ENCODE measurements at regions not wholly inside any gene's neighbourhood (a gene's known extent, or its start where the extent isn't known, plus 50 kb on each side); places are given as distances from the start of the nearest gene placed in this dataset.

GRCh38 chr21:29228306-29228705, 70.4 kb upstream of the BACH1 start:
- Mint-ChIP-seq H3K36me3 (ENCODE audit: low read depth) (no peaks in the 10 kb centered on the region), H3K27me3 (peaks cover 4% of the 10 kb centered on the region), H3K9me3 (peaks cover 3% of the 10 kb centered on the region), H3K4me1 (peaks cover 28% of the 10 kb centered on the region), H3K27ac (no peak overlapping the region), H3K4me3 (no peak overlapping the region)
- DNase-seq = no peak
- CTCF ChIA-PET = interaction anchor here (0.8 kb wide), 2 partner anchors 17 to 151 kb away, joined by 3 read pairs; no protein-coding TSS in a partner anchor
- POLR2A ChIA-PET = no interaction called here

- Mint-ChIP-seq H3K4me3 (no peak overlapping the region), H3K4me1 (peaks cover 38% of the 10 kb centered on the region), H3K36me3 (ENCODE audit: low read depth) (no peaks in the 10 kb centered on the region), H3K27ac (no peak overlapping the region), H3K27me3 (peaks cover 4% of the 10 kb centered on the region), H3K9me3 (no peaks in the 10 kb centered on the region)
- ChIA-PET CTCF (interaction anchor here (1.0 kb wide), 1 partner anchor 146 kb away, joined by 3 read pairs; no protein-coding TSS in a partner anchor), POLR2A (interaction anchor here (0.6 kb wide), 1 partner anchor 32 kb away, joined by 5 read pairs; no protein-coding TSS in a partner anchor)
- no peak for DNase-seq
These were observed 68.0 kb upstream of the BACH1 start for GRCh38 chr21:29230551-29231261.

GRCh38 chr21:29231756-29232529, 66.8 kb upstream of the BACH1 start:
- CTCF ChIA-PET = interaction anchor here (1.0 kb wide), 1 partner anchor 145 kb away, joined by 3 read pairs; no protein-coding TSS in a partner anchor
- Mint-ChIP-seq H3K27me3 (peaks cover 3% of the 10 kb centered on the region), H3K4me3 (no peak overlapping the region), H3K4me1 (peaks cover 44% of the 10 kb centered on the region), H3K9me3 (no peaks in the 10 kb centered on the region), H3K27ac (no peak overlapping the region), H3K36me3 (ENCODE audit: low read depth) (no peaks in the 10 kb centered on the region)
- POLR2A ChIA-PET = no interaction called here
- DNase-seq = no peak

GRCh38 chr21:29232530-29233255, 66.0 kb upstream of the BACH1 start:
- CTCF ChIA-PET = interaction anchor here (0.6 to 1.6 kb wide), 2 partner anchors 8 to 675 kb away, joined by 3 to 6 read pairs; no protein-coding TSS in a partner anchor
- H3K36me3 Mint-ChIP-seq (ENCODE audit: low read depth) = no peaks in the 10 kb centered on the region
- H3K27me3 Mint-ChIP-seq = no peaks in the 10 kb centered on the region
- DNase-seq = no peak
- peaks cover 44% of the 10 kb centered on the region for H3K4me1 Mint-ChIP-seq
- no peak overlapping the region for H3K4me3 Mint-ChIP-seq
- POLR2A ChIA-PET = no interaction called here
- no peak overlapping the region for H3K27ac Mint-ChIP-seq
- no peaks in the 10 kb centered on the region for H3K9me3 Mint-ChIP-seq

GRCh38 chr21:29233256-29233546, 65.5 kb upstream of the BACH1 start:
- Mint-ChIP-seq H3K4me1 (peaks cover 40% of the 10 kb centered on the region), H3K36me3 (ENCODE audit: low read depth) (no peaks in the 10 kb centered on the region), H3K9me3 (no peaks in the 10 kb centered on the region), H3K27ac (peak overlapping the region; percentile 3), H3K4me3 (no peak overlapping the region), H3K27me3 (no peaks in the 10 kb centered on the region)
- ChIA-PET CTCF (interaction anchor here (0.6 to 1.7 kb wide), 3 partner anchors 9 to 675 kb away, joined by 3 to 6 read pairs (median 4); no protein-coding TSS in a partner anchor), POLR2A (interaction anchor here (1.0 kb wide), 1 partner anchor 24 kb away, joined by 3 read pairs; no protein-coding TSS in a partner anchor)
- no peak for DNase-seq

GRCh38 chr21:29233611-29234540, 64.8 kb upstream of the BACH1 start:
- Mint-ChIP-seq H3K27me3 (no peaks in the 10 kb centered on the region), H3K9me3 (no peaks in the 10 kb centered on the region), H3K27ac (no peak overlapping the region), H3K36me3 (ENCODE audit: low read depth) (no peaks in the 10 kb centered on the region), H3K4me1 (peaks cover 36% of the 10 kb centered on the region), H3K4me3 (no peak overlapping the region)
- ChIA-PET POLR2A (interaction anchor here (1.0 kb wide), 1 partner anchor 25 kb away, joined by 3 read pairs; no protein-coding TSS in a partner anchor), CTCF (interaction anchor here (1.5 to 1.7 kb wide), 3 partner anchors 9 to 136 kb away, joined by 4 to 6 read pairs (median 5); no protein-coding TSS in a partner anchor)
- no peak for DNase-seq

GRCh38 chr21:29235714-29236197, 63.0 kb upstream of the BACH1 start:
- H3K36me3 Mint-ChIP-seq (ENCODE audit: low read depth) = no peaks in the 10 kb centered on the region
- ChIA-PET CTCF (no interaction called here), POLR2A (no interaction called here)
- H3K9me3 Mint-ChIP-seq = peaks cover 5% of the 10 kb centered on the region
- no peak for DNase-seq
- H3K27me3 Mint-ChIP-seq = no peaks in the 10 kb centered on the region
- H3K27ac Mint-ChIP-seq = no peak overlapping the region
- no peak overlapping the region for H3K4me3 Mint-ChIP-seq
- peaks cover 36% of the 10 kb centered on the region for H3K4me1 Mint-ChIP-seq

- CTCF ChIA-PET = no interaction called here
- H3K9me3 Mint-ChIP-seq = peaks cover 5% of the 10 kb centered on the region
- no peak for DNase-seq
- no peaks in the 10 kb centered on the region for H3K36me3 Mint-ChIP-seq (ENCODE audit: low read depth)
- H3K4me3 Mint-ChIP-seq = no peak overlapping the region
- no peaks in the 10 kb centered on the region for H3K27me3 Mint-ChIP-seq
- H3K4me1 Mint-ChIP-seq = peaks cover 31% of the 10 kb centered on the region
- H3K27ac Mint-ChIP-seq = no peak overlapping the region
- POLR2A ChIA-PET = no interaction called here
These were observed 62.5 kb upstream of the BACH1 start for GRCh38 chr21:29236201-29236600.

- H3K36me3 Mint-ChIP-seq (ENCODE audit: low read depth) = no peaks in the 10 kb centered on the region
- H3K4me3 Mint-ChIP-seq = no peak overlapping the region
- H3K27ac Mint-ChIP-seq = no peak overlapping the region
- no peaks in the 10 kb centered on the region for H3K27me3 Mint-ChIP-seq
- H3K9me3 Mint-ChIP-seq = peaks cover 5% of the 10 kb centered on the region
- ChIA-PET POLR2A (no interaction called here), CTCF (no interaction called here)
- DNase-seq = no peak
- peaks cover 22% of the 10 kb centered on the region for H3K4me1 Mint-ChIP-seq
These were observed 61.3 kb upstream of the BACH1 start for GRCh38 chr21:29237110-29238052.

GRCh38 chr21:29238053-29238966, 60.4 kb upstream of the BACH1 start:
- POLR2A ChIA-PET = no interaction called here
- CTCF ChIA-PET = no interaction called here

GRCh38 chr21:29238967-29239290, 59.8 kb upstream of the BACH1 start:
- Mint-ChIP-seq H3K36me3 (ENCODE audit: low read depth) (no peaks in the 10 kb centered on the region), H3K4me3 (no peak overlapping the region), H3K4me1 (peaks cover 12% of the 10 kb centered on the region), H3K9me3 (peaks cover 9% of the 10 kb centered on the region), H3K27ac (no peak overlapping the region), H3K27me3 (no peaks in the 10 kb centered on the region)
- CTCF ChIA-PET = no interaction called here
- DNase-seq = no peak
- POLR2A ChIA-PET = no interaction called here

More at GRCh38 chr21:29238053-29238966, 60.4 kb upstream of the BACH1 start:
- DNase-seq = no peak
- Mint-ChIP-seq H3K36me3 (ENCODE audit: low read depth) (no peaks in the 10 kb centered on the region), H3K4me1 (peaks cover 15% of the 10 kb centered on the region), H3K27me3 (no peaks in the 10 kb centered on the region), H3K9me3 (peaks cover 8% of the 10 kb centered on the region), H3K27ac (no peak overlapping the region), H3K4me3 (no peak overlapping the region)
